H1 (cell line): ENCODE measurements at regions not wholly inside any gene's neighbourhood (a gene's known extent, or its start where the extent isn't known, plus 50 kb on each side); places are given as distances from the start of the nearest gene placed in this dataset.

Experiments used
- CTCF ChIA-PET: fragments of 300-600 bp; sonication (Branson Sonifier 250); formaldehyde crosslinking; loops from one replicate; lab custom pipeline; 2021; ENCODE audit not compliant: partially characterized antibody; lab: Charles Lee
- POLR2A ChIA-PET: fragments of 300-600 bp; sonication (Branson Sonifier 250); formaldehyde crosslinking; loops from one replicate; lab custom pipeline; 2021; ENCODE audit warnings: inconsistent platforms; ENCODE audit not compliant: partially characterized antibody; lab: Charles Lee
- DNase-seq, 2 experiments: peaks; one replicate each; pipeline versions ENCODE4 v3.0.0 to v3.0.0-alpha.2; 2010 to 2022; ENCODE audit warnings: low spot score in 2 of 2, low read depth in 1 of 2, mixed read lengths in 1 of 2
- FAIRE-seq: peaks from 2 replicates; lab custom pipeline; 2011; peaks lifted over from hg19 to GRCh38; lab: Jason Lieb, UNC
- H2AFZ ChIP-seq: 2 replicates; pipeline ENCODE4 v1.8.1; 2012; ENCODE audit warnings: low read length, inconsistent platforms
- H2AK5ac ChIP-seq: 2 replicates; pipeline ENCODE4 v1.6.1; 2013; ENCODE audit warnings: low read depth, low read length
- H2BK120ac ChIP-seq: replicated peaks from 2 replicates; pipeline ENCODE3; 2013; ENCODE audit warnings: low read depth, low read length, inconsistent platforms
- H2BK12ac ChIP-seq: 2 replicates; pipeline ENCODE4 v1.6.1; 2013; ENCODE audit warnings: low read depth, low read length
- H2BK15ac ChIP-seq: 2 replicates; pipeline ENCODE4 v1.6.1; 2013; ENCODE audit warnings: low read length
- H2BK20ac ChIP-seq: 2 replicates; pipeline ENCODE4 v1.6.1; 2013; ENCODE audit warnings: low read length
- H2BK5ac ChIP-seq: 2 replicates; pipeline ENCODE4 v1.6.1; 2013; ENCODE audit warnings: low read depth, low read length
- H3K14ac ChIP-seq: 2 replicates; pipeline ENCODE4 v1.6.1; 2013; ENCODE audit warnings: inconsistent platforms; ENCODE audit not compliant: insufficient read length
- H3K18ac ChIP-seq: 2 replicates; pipeline ENCODE4 v1.6.1; 2013; ENCODE audit warnings: low read length; ENCODE audit errors: extremely low read depth
- H3K23ac ChIP-seq: 2 replicates; pipeline ENCODE4 v1.6.1; 2013; ENCODE audit warnings: inconsistent platforms; ENCODE audit not compliant: insufficient read length
- H3K23me2 ChIP-seq: 2 replicates; pipeline ENCODE4 v1.6.1; 2013; ENCODE audit warnings: low read depth, low read length
- H3K27ac ChIP-seq: 2 replicates; pipeline ENCODE4 v1.6.1; 2011; ENCODE audit warnings: low read depth, low read length, inconsistent platforms
- H3K27me3 ChIP-seq, 4 experiments: replicated peaks in 1 of 4; 1 replicate in 1 of 4; 2 replicates in 3 of 4; pipeline versions ENCODE4 v1.6.1 to v1.8.1; 2011 to 2013; ENCODE audit warnings: low read length in 3 of 4, mild to moderate bottlenecking in 3 of 4, inconsistent platforms in 2 of 4, mixed read lengths in 2 of 4, moderate library complexity in 1 of 4; ENCODE audit not compliant: control insufficient read depth in 3 of 4, insufficient read depth in 3 of 4; ENCODE audit errors: extremely low read depth in 1 of 4
- H3K36me3 ChIP-seq, 4 experiments: 2 replicates each; pipeline versions ENCODE4 v1.6.1 to v1.8.1; 2011 to 2013; ENCODE audit warnings: mild to moderate bottlenecking in 4 of 4, low read length in 3 of 4, moderate library complexity in 2 of 4, control low read depth in 1 of 4, inconsistent platforms in 1 of 4; ENCODE audit not compliant: insufficient read depth in 4 of 4, control insufficient read depth in 2 of 4
- H3K4ac ChIP-seq: replicated peaks from 2 replicates; pipeline ENCODE3; 2013; ENCODE audit warnings: low read length, low read depth, mixed read lengths, inconsistent platforms; ENCODE audit not compliant: insufficient read length
- H3K4me1 ChIP-seq, 4 experiments: replicated peaks in 1 of 4; 1 replicate in 1 of 4; 2 replicates in 3 of 4; pipeline versions ENCODE4 v1.6.1 to v1.8.1; 2011 to 2013; ENCODE audit warnings: low read length in 3 of 4, inconsistent platforms in 2 of 4, mixed read lengths in 1 of 4; ENCODE audit not compliant: insufficient read depth in 4 of 4, control insufficient read depth in 3 of 4
- H3K4me2 ChIP-seq, 2 experiments: 2 replicates each; pipeline versions ENCODE4 v1.6.1 to v1.8.1; 2011 to 2013; ENCODE audit warnings: low read depth in 2 of 2, low read length in 2 of 2, control low read depth in 1 of 2, inconsistent platforms in 1 of 2, mild to moderate bottlenecking in 1 of 2; ENCODE audit not compliant: insufficient read depth in 1 of 2
- H3K4me3 ChIP-seq, 4 experiments: fragments of 200-600, 300-600 bp in 1 of 4; sonication (generic), shearing (Covaris generic), sonication (Bioruptor Twin) in 1 of 4; 2 replicates each; pipeline versions ENCODE4 v1.5.1 to v1.8.1; 2011 to 2016; ENCODE audit warnings: low read length in 4 of 4, low read depth in 3 of 4, control low read depth in 2 of 4, inconsistent platforms in 2 of 4, mild to moderate bottlenecking in 2 of 4, mixed read lengths in 1 of 4, moderate library complexity in 1 of 4; ENCODE audit not compliant: insufficient read depth in 2 of 4; ENCODE audit errors: extremely low read depth in 1 of 4
- H3K56ac ChIP-seq: replicated peaks from 2 replicates; pipeline ENCODE3; 2013; ENCODE audit warnings: low read depth, mild to moderate bottlenecking, mixed read lengths, low read length, inconsistent platforms; ENCODE audit not compliant: insufficient read length
- H3K79me1 ChIP-seq: 2 replicates; pipeline ENCODE4 v1.6.1; 2013; ENCODE audit warnings: low read depth, low read length, control low read depth
- H3K79me2 ChIP-seq, 2 experiments: 2 replicates each; pipeline versions ENCODE4 v1.6.1 to v1.8.1; 2012 to 2013; ENCODE audit warnings: low read length in 2 of 2, mild to moderate bottlenecking in 2 of 2, inconsistent platforms in 1 of 2; ENCODE audit not compliant: insufficient read depth in 2 of 2, control insufficient read depth in 1 of 2
- H3K9ac ChIP-seq, 4 experiments: replicated peaks in 1 of 4; 1 replicate in 1 of 4; 2 replicates in 3 of 4; pipeline versions ENCODE4 v1.6.1 to v1.8.1; 2011 to 2013; ENCODE audit warnings: low read depth in 3 of 4, low read length in 3 of 4, control low read depth in 2 of 4, mild to moderate bottlenecking in 2 of 4, moderate library complexity in 2 of 4, inconsistent platforms in 1 of 4; ENCODE audit errors: extremely low read depth in 1 of 4
- H3K9me3 ChIP-seq, 2 experiments: 2 replicates each; pipeline versions ENCODE4 v1.6.1 to v1.8.1; 2012 to 2013; ENCODE audit warnings: mild to moderate bottlenecking in 2 of 2, moderate library complexity in 2 of 2, control low read depth in 1 of 2, inconsistent platforms in 1 of 2, low read depth in 1 of 2, low read length in 1 of 2, mixed read lengths in 1 of 2; ENCODE audit not compliant: insufficient read depth in 2 of 2
- H4K20me1 ChIP-seq, 2 experiments: replicated peaks in 1 of 2; 2 replicates each; pipeline versions ENCODE3 to v1.8.1; 2011 to 2013; ENCODE audit warnings: inconsistent platforms in 2 of 2, low read length in 2 of 2, mild to moderate bottlenecking in 1 of 2; ENCODE audit not compliant: insufficient read depth in 2 of 2, control insufficient read depth in 1 of 2
- H4K5ac ChIP-seq: 2 replicates; pipeline ENCODE4 v1.6.1; 2013; ENCODE audit warnings: low read length, low read depth, mixed read lengths, inconsistent platforms; ENCODE audit not compliant: insufficient read length
- H4K8ac ChIP-seq: 2 replicates; pipeline ENCODE4 v1.8.0; 2013; ENCODE audit warnings: mild to moderate bottlenecking, moderate library complexity, low read length, inconsistent platforms; ENCODE audit not compliant: insufficient read depth; ENCODE audit errors: extremely low read depth
- H4K91ac ChIP-seq: replicated peaks from 2 replicates; pipeline ENCODE3; 2013; ENCODE audit warnings: low read length, mixed read lengths, inconsistent platforms; ENCODE audit not compliant: insufficient read length
- NRF1 ChIP-seq: IDR thresholded peaks from 2 replicates; pipeline ENCODE4 v1.6.1; 2011; ENCODE audit warnings: mild to moderate bottlenecking, low read depth, low read length, improper control_type of control experiment
- RAD21 ChIP-seq, 2 experiments: IDR thresholded peaks in 1 of 2; conservative IDR thresholded peaks in 1 of 2; 2 replicates each; pipeline ENCODE4 v1.6.1; 2011; ENCODE audit warnings: low read depth in 2 of 2, low read length in 2 of 2, improper control_type of control experiment in 1 of 2, inconsistent platforms in 1 of 2, mild to moderate bottlenecking in 1 of 2, moderate library complexity in 1 of 2
- WGBS, 2 experiments: shearing (Covaris generic) in 1 of 2; methylation state at CpG; one replicate each; pipeline versions ENCODE4 v1.1.6 to v1.1.7; 2013 to 2015; ENCODE audit warnings: low lambda C conversion rate in 2 of 2, mixed read lengths in 2 of 2, inconsistent platforms in 1 of 2, low coverage in 1 of 2, missing lambda C conversion rate in 1 of 2; ENCODE audit not compliant: insufficient replicate concordance in 2 of 2, insufficient coverage in 1 of 2, insufficient read length in 1 of 2; ENCODE audit errors: extremely low coverage in 1 of 2, missing lambda C conversion rate in 1 of 2; 5-methylcytosine and 5-hydroxymethylcytosine counted together

GRCh38 chr3:168865022-168865551 lies 769.4 kb upstream of the GOLIM4 start:
- Histone ChIP-seq H4K20me1 (no peaks in the 10 kb centered on the region), H2BK120ac (no peak overlapping the region), H3K4me1 (no peaks in the 10 kb centered on the region), H3K4me2 (no peak overlapping the region), H2BK12ac (no peak overlapping the region), H4K91ac (no peak overlapping the region), H2BK20ac (no peak overlapping the region), H4K8ac (no peak overlapping the region), H3K4ac (no peak overlapping the region), H3K79me2 (no peaks in the 10 kb centered on the region), H2BK15ac (no peak overlapping the region), H4K5ac (no peak overlapping the region), H2BK5ac (no peak overlapping the region), H3K27ac (no peak overlapping the region), H3K18ac (no peak overlapping the region), H3K9ac (no peak overlapping the region), H3K14ac (no peak overlapping the region), H3K4me3 (no peak overlapping the region), H2AFZ (no peak overlapping the region), H3K79me1 (no peaks in the 10 kb centered on the region), H3K36me3 (no peaks in the 10 kb centered on the region), H3K9me3 (no peaks in the 10 kb centered on the region), H3K27me3 (no peaks in the 10 kb centered on the region), H2AK5ac (no peak overlapping the region), H3K23me2 (no peaks in the 10 kb centered on the region), H3K23ac (no peak overlapping the region), H3K56ac (no peak overlapping the region)
- DNase-seq (no peak), FAIRE-seq (no peak)
- WGBS, 2 experiments: 6% methylated on average over 1 of the region's 1 CpG; no CpG with 5 or more reads in 1 of the 2 experiments
- CTCF ChIA-PET: interaction anchor here (0.6 to 5.3 kb wide), 70 partner anchors 8 to 915 kb away, joined by 3 to 57 read pairs (median 3); partner anchors contain the start of gene ACTRT3
- POLR2A ChIA-PET: interaction anchor here (0.5 kb wide), 1 partner anchor 654 kb away, joined by 3 read pairs; no protein-coding TSS in a partner anchor
- TF ChIP-seq NRF1 (no peak), RAD21 (IDR thresholded peaks at IDR 0.05 in 1 of 2, conservative IDR thresholded peaks at IDR 0.05 in 1 of 2; ENCODE audit: low read depth in 2 of 2, low read length in 2 of 2) (peak in 1 of 2 experiments; percentile 66)
